H1 (cell line): ENCODE measurements at regions not wholly inside any gene's neighbourhood (a gene's known extent, or its start where the extent isn't known, plus 50 kb on each side); places are given as distances from the start of the nearest gene placed in this dataset.

ENCODE experiments used
- CTCF ChIA-PET: fragments of 300-600 bp; sonication (Branson Sonifier 250); formaldehyde crosslinking; loops from one replicate; lab custom pipeline; 2021; ENCODE audit not compliant: partially characterized antibody; lab: Charles Lee
- POLR2A ChIA-PET: fragments of 300-600 bp; sonication (Branson Sonifier 250); formaldehyde crosslinking; loops from one replicate; lab custom pipeline; 2021; ENCODE audit warnings: inconsistent platforms; ENCODE audit not compliant: partially characterized antibody; lab: Charles Lee
- DNase-seq, 2 experiments: peaks; one replicate each; pipeline versions ENCODE4 v3.0.0 to v3.0.0-alpha.2; 2010 to 2022; ENCODE audit warnings: low spot score in 2 of 2, low read depth in 1 of 2, mixed read lengths in 1 of 2
- FAIRE-seq: peaks from 2 replicates; lab custom pipeline; 2011; peaks lifted over from hg19 to GRCh38; lab: Jason Lieb, UNC
- H2AFZ ChIP-seq: 2 replicates; pipeline ENCODE4 v1.8.1; 2012; ENCODE audit warnings: low read length, inconsistent platforms
- H2AK5ac ChIP-seq: 2 replicates; pipeline ENCODE4 v1.6.1; 2013; ENCODE audit warnings: low read depth, low read length
- H2BK120ac ChIP-seq: replicated peaks from 2 replicates; pipeline ENCODE3; 2013; ENCODE audit warnings: low read depth, low read length, inconsistent platforms
- H2BK12ac ChIP-seq: 2 replicates; pipeline ENCODE4 v1.6.1; 2013; ENCODE audit warnings: low read depth, low read length
- H2BK15ac ChIP-seq: 2 replicates; pipeline ENCODE4 v1.6.1; 2013; ENCODE audit warnings: low read length
- H2BK20ac ChIP-seq: 2 replicates; pipeline ENCODE4 v1.6.1; 2013; ENCODE audit warnings: low read length
- H2BK5ac ChIP-seq: 2 replicates; pipeline ENCODE4 v1.6.1; 2013; ENCODE audit warnings: low read depth, low read length
- H3K14ac ChIP-seq: 2 replicates; pipeline ENCODE4 v1.6.1; 2013; ENCODE audit warnings: inconsistent platforms; ENCODE audit not compliant: insufficient read length
- H3K18ac ChIP-seq: 2 replicates; pipeline ENCODE4 v1.6.1; 2013; ENCODE audit warnings: low read length; ENCODE audit errors: extremely low read depth
- H3K23ac ChIP-seq: 2 replicates; pipeline ENCODE4 v1.6.1; 2013; ENCODE audit warnings: inconsistent platforms; ENCODE audit not compliant: insufficient read length
- H3K23me2 ChIP-seq: 2 replicates; pipeline ENCODE4 v1.6.1; 2013; ENCODE audit warnings: low read depth, low read length
- H3K27ac ChIP-seq: 2 replicates; pipeline ENCODE4 v1.6.1; 2011; ENCODE audit warnings: low read depth, low read length, inconsistent platforms
- H3K27me3 ChIP-seq, 4 experiments: replicated peaks in 1 of 4; 1 replicate in 1 of 4; 2 replicates in 3 of 4; pipeline versions ENCODE4 v1.6.1 to v1.8.1; 2011 to 2013; ENCODE audit warnings: low read length in 3 of 4, mild to moderate bottlenecking in 3 of 4, inconsistent platforms in 2 of 4, mixed read lengths in 2 of 4, moderate library complexity in 1 of 4; ENCODE audit not compliant: control insufficient read depth in 3 of 4, insufficient read depth in 3 of 4; ENCODE audit errors: extremely low read depth in 1 of 4
- H3K36me3 ChIP-seq, 4 experiments: 2 replicates each; pipeline versions ENCODE4 v1.6.1 to v1.8.1; 2011 to 2013; ENCODE audit warnings: mild to moderate bottlenecking in 4 of 4, low read length in 3 of 4, moderate library complexity in 2 of 4, control low read depth in 1 of 4, inconsistent platforms in 1 of 4; ENCODE audit not compliant: insufficient read depth in 4 of 4, control insufficient read depth in 2 of 4
- H3K4ac ChIP-seq: replicated peaks from 2 replicates; pipeline ENCODE3; 2013; ENCODE audit warnings: low read length, low read depth, mixed read lengths, inconsistent platforms; ENCODE audit not compliant: insufficient read length
- H3K4me1 ChIP-seq, 4 experiments: replicated peaks in 1 of 4; 1 replicate in 1 of 4; 2 replicates in 3 of 4; pipeline versions ENCODE4 v1.6.1 to v1.8.1; 2011 to 2013; ENCODE audit warnings: low read length in 3 of 4, inconsistent platforms in 2 of 4, mixed read lengths in 1 of 4; ENCODE audit not compliant: insufficient read depth in 4 of 4, control insufficient read depth in 3 of 4
- H3K4me2 ChIP-seq, 2 experiments: 2 replicates each; pipeline versions ENCODE4 v1.6.1 to v1.8.1; 2011 to 2013; ENCODE audit warnings: low read depth in 2 of 2, low read length in 2 of 2, control low read depth in 1 of 2, inconsistent platforms in 1 of 2, mild to moderate bottlenecking in 1 of 2; ENCODE audit not compliant: insufficient read depth in 1 of 2
- H3K4me3 ChIP-seq, 4 experiments: fragments of 200-600, 300-600 bp in 1 of 4; sonication (generic), shearing (Covaris generic), sonication (Bioruptor Twin) in 1 of 4; 2 replicates each; pipeline versions ENCODE4 v1.5.1 to v1.8.1; 2011 to 2016; ENCODE audit warnings: low read length in 4 of 4, low read depth in 3 of 4, control low read depth in 2 of 4, inconsistent platforms in 2 of 4, mild to moderate bottlenecking in 2 of 4, mixed read lengths in 1 of 4, moderate library complexity in 1 of 4; ENCODE audit not compliant: insufficient read depth in 2 of 4; ENCODE audit errors: extremely low read depth in 1 of 4
- H3K56ac ChIP-seq: replicated peaks from 2 replicates; pipeline ENCODE3; 2013; ENCODE audit warnings: low read depth, mild to moderate bottlenecking, mixed read lengths, low read length, inconsistent platforms; ENCODE audit not compliant: insufficient read length
- H3K79me1 ChIP-seq: 2 replicates; pipeline ENCODE4 v1.6.1; 2013; ENCODE audit warnings: low read depth, low read length, control low read depth
- H3K79me2 ChIP-seq, 2 experiments: 2 replicates each; pipeline versions ENCODE4 v1.6.1 to v1.8.1; 2012 to 2013; ENCODE audit warnings: low read length in 2 of 2, mild to moderate bottlenecking in 2 of 2, inconsistent platforms in 1 of 2; ENCODE audit not compliant: insufficient read depth in 2 of 2, control insufficient read depth in 1 of 2
- H3K9ac ChIP-seq, 4 experiments: replicated peaks in 1 of 4; 1 replicate in 1 of 4; 2 replicates in 3 of 4; pipeline versions ENCODE4 v1.6.1 to v1.8.1; 2011 to 2013; ENCODE audit warnings: low read depth in 3 of 4, low read length in 3 of 4, control low read depth in 2 of 4, mild to moderate bottlenecking in 2 of 4, moderate library complexity in 2 of 4, inconsistent platforms in 1 of 4; ENCODE audit errors: extremely low read depth in 1 of 4
- H3K9me3 ChIP-seq, 2 experiments: 2 replicates each; pipeline versions ENCODE4 v1.6.1 to v1.8.1; 2012 to 2013; ENCODE audit warnings: mild to moderate bottlenecking in 2 of 2, moderate library complexity in 2 of 2, control low read depth in 1 of 2, inconsistent platforms in 1 of 2, low read depth in 1 of 2, low read length in 1 of 2, mixed read lengths in 1 of 2; ENCODE audit not compliant: insufficient read depth in 2 of 2
- H4K20me1 ChIP-seq, 2 experiments: replicated peaks in 1 of 2; 2 replicates each; pipeline versions ENCODE3 to v1.8.1; 2011 to 2013; ENCODE audit warnings: inconsistent platforms in 2 of 2, low read length in 2 of 2, mild to moderate bottlenecking in 1 of 2; ENCODE audit not compliant: insufficient read depth in 2 of 2, control insufficient read depth in 1 of 2
- H4K5ac ChIP-seq: 2 replicates; pipeline ENCODE4 v1.6.1; 2013; ENCODE audit warnings: low read length, low read depth, mixed read lengths, inconsistent platforms; ENCODE audit not compliant: insufficient read length
- H4K8ac ChIP-seq: 2 replicates; pipeline ENCODE4 v1.8.0; 2013; ENCODE audit warnings: mild to moderate bottlenecking, moderate library complexity, low read length, inconsistent platforms; ENCODE audit not compliant: insufficient read depth; ENCODE audit errors: extremely low read depth
- H4K91ac ChIP-seq: replicated peaks from 2 replicates; pipeline ENCODE3; 2013; ENCODE audit warnings: low read length, mixed read lengths, inconsistent platforms; ENCODE audit not compliant: insufficient read length
- BACH1 ChIP-seq: IDR thresholded peaks from 2 replicates; pipeline ENCODE4 v1.6.1; 2012; ENCODE audit warnings: low read length, improper control_type of control experiment
- CEBPB ChIP-seq: IDR thresholded peaks from 2 replicates; pipeline ENCODE4 v1.6.1; 2012; ENCODE audit warnings: low read depth, low read length
- CHD2 ChIP-seq: IDR thresholded peaks from 2 replicates; pipeline ENCODE4 v1.6.1; 2012; ENCODE audit warnings: low read length, improper control_type of control experiment
- GABPA ChIP-seq: IDR thresholded peaks from 2 replicates; pipeline ENCODE4 v1.6.1; 2011; ENCODE audit warnings: mild to moderate bottlenecking, low read length, moderate library complexity, borderline replicate concordance; ENCODE audit not compliant: insufficient read depth
- KDM4A ChIP-seq: IDR thresholded peaks from one replicate; pipeline ENCODE4 v1.7.1; 2012; ENCODE audit warnings: low read depth, mild to moderate bottlenecking, moderate library complexity, low read length, inconsistent platforms; ENCODE audit not compliant: severe bottlenecking
- MAFK ChIP-seq: IDR thresholded peaks from 2 replicates; pipeline ENCODE4 v1.6.1; 2012; ENCODE audit warnings: low read depth, mild to moderate bottlenecking, improper control_type of control experiment, low read length
- SIN3A ChIP-seq, 2 experiments: IDR thresholded peaks in 1 of 2; conservative IDR thresholded peaks in 1 of 2; 2 replicates each; pipeline ENCODE4 v1.6.1; 2011 to 2012; ENCODE audit warnings: low read length in 2 of 2, improper control_type of control experiment in 1 of 2, low read depth in 1 of 2, mild to moderate bottlenecking in 1 of 2
- SUZ12 ChIP-seq: fragments of 200-600 bp; sonication (generic); IDR thresholded peaks from 2 replicates; pipeline ENCODE4 v1.6.1; 2012; ENCODE audit warnings: mild to moderate bottlenecking, inconsistent platforms, low read length, moderate library complexity, mixed read lengths
- TBP ChIP-seq: IDR thresholded peaks from 2 replicates; pipeline ENCODE4 v1.6.1; 2011; ENCODE audit warnings: low read depth, low read length, improper control_type of control experiment
- TCF12 ChIP-seq: IDR thresholded peaks from 2 replicates; pipeline ENCODE4 v1.6.1; 2011; ENCODE audit warnings: low read depth, mild to moderate bottlenecking, low read length
- TEAD4 ChIP-seq: IDR thresholded peaks from 2 replicates; pipeline ENCODE4 v1.6.1; 2012; ENCODE audit warnings: low read depth, low read length, inconsistent platforms, mixed read lengths
- WGBS, 2 experiments: shearing (Covaris generic) in 1 of 2; methylation state at CpG; one replicate each; pipeline versions ENCODE4 v1.1.6 to v1.1.7; 2013 to 2015; ENCODE audit warnings: low lambda C conversion rate in 2 of 2, mixed read lengths in 2 of 2, inconsistent platforms in 1 of 2, low coverage in 1 of 2, missing lambda C conversion rate in 1 of 2; ENCODE audit not compliant: insufficient replicate concordance in 2 of 2, insufficient coverage in 1 of 2, insufficient read length in 1 of 2; ENCODE audit errors: extremely low coverage in 1 of 2, missing lambda C conversion rate in 1 of 2; 5-methylcytosine and 5-hydroxymethylcytosine counted together
- TF ChIP-seq, protein P1 (sequence below): IDR thresholded peaks from 2 replicates; pipeline ENCODE4 v1.6.1; 2011; ENCODE audit warnings: low read length, improper control_type of control experiment
- TF ChIP-seq, protein P2 (sequence below): IDR thresholded peaks from 2 replicates; pipeline ENCODE4 v1.6.1; 2011; ENCODE audit warnings: low read depth, mild to moderate bottlenecking, low read length; ENCODE audit not compliant: insufficient read depth

DNA sequence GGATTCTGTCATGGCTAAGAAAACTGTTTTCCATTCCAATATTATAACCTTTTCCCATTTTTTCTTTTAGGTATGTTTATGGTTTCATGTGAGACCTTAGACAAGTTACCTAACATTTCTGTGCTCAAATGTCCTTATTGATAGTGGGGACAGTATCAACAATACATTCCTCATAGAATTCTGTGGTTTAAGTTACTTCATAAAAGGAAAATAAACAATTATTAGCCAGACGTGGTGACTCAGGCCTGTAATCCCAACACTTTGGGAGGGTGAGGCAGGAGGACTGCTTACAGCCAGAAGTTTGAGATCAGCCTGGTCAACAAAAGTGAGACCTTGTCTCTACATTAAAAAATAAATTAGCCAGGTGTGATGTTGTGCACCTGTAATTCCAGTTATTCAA is 436.8 kb upstream of the CNTN4 start:
- no peaks in the 10 kb centered on the region for H3K79me1 ChIP-seq
- TF ChIP-seq CHD2: no peak
- no peak for TF ChIP-seq BACH1
- no peak for TF ChIP-seq TEAD4
- TF ChIP-seq SIN3A (conservative IDR thresholded peaks at IDR 0.05 in 1 of 2, IDR thresholded peaks at IDR 0.05 in 1 of 2; ENCODE audit: low read depth in 1 of 2, low read length in 2 of 2): no peak
- TF ChIP-seq, protein P1, sequence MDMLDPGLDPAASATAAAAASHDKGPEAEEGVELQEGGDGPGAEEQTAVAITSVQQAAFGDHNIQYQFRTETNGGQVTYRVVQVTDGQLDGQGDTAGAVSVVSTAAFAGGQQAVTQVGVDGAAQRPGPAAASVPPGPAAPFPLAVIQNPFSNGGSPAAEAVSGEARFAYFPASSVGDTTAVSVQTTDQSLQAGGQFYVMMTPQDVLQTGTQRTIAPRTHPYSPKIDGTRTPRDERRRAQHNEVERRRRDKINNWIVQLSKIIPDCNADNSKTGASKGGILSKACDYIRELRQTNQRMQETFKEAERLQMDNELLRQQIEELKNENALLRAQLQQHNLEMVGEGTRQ: no peak
- no peak for TF ChIP-seq GABPA
- no peak for TF ChIP-seq CEBPB
- TF ChIP-seq SUZ12: no peak
- no peak for TF ChIP-seq TCF12
- no peak for TF ChIP-seq KDM4A
- TF ChIP-seq TBP: no peak
- TF ChIP-seq MAFK: no peak
- TF ChIP-seq, protein P2, sequence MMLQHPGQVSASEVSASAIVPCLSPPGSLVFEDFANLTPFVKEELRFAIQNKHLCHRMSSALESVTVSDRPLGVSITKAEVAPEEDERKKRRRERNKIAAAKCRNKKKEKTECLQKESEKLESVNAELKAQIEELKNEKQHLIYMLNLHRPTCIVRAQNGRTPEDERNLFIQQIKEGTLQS: no peak
- TF ChIP-seq, all 59 proteins: peak for 0
- Histone ChIP-seq H3K9me3 (no peaks in the 10 kb centered on the region), H3K14ac (no peak overlapping the region), H2BK20ac (no peak overlapping the region), H2BK5ac (no peak overlapping the region), H3K4me1 (no peaks in the 10 kb centered on the region), H4K91ac (no peak overlapping the region), H3K79me2 (no peaks in the 10 kb centered on the region), H2AFZ (no peak overlapping the region), H3K36me3 (no peaks in the 10 kb centered on the region), H3K4me2 (no peak overlapping the region), H3K27ac (no peak overlapping the region), H2BK120ac (no peak overlapping the region), H3K23ac (no peak overlapping the region), H3K4me3 (no peak overlapping the region), H2BK12ac (no peak overlapping the region), H3K9ac (no peak overlapping the region), H3K18ac (no peak overlapping the region), H3K27me3 (no peaks in the 10 kb centered on the region), H4K5ac (no peak overlapping the region), H2BK15ac (no peak overlapping the region), H4K8ac (no peak overlapping the region), H2AK5ac (no peak overlapping the region), H3K23me2 (no peaks in the 10 kb centered on the region), H4K20me1 (no peaks in the 10 kb centered on the region), H3K4ac (no peak overlapping the region), H3K56ac (no peak overlapping the region)
- CTCF ChIA-PET: no interaction called here
- 79% methylated on average over 1 of the region's 1 CpG; no CpG with 5 or more reads in 1 of the 2 experiments for WGBS, 2 experiments
- POLR2A ChIA-PET: no interaction called here
- FAIRE-seq (no peak), DNase-seq (no peak)
